ENCODE measurements at regions not wholly inside any gene's neighbourhood (a gene's known extent, or its start where the extent isn't known, plus 50 kb on each side); places are given as distances from the start of the nearest gene placed in this dataset.
"Not testable (repeated sequence)": the region's sequence is repeated elsewhere in the genome, so short reads cannot be mapped to it uniquely, and the experiment has no call there.

- H3K27me3 Mint-ChIP-seq, H3K36me3 Mint-ChIP-seq, H3K27ac Mint-ChIP-seq, H3K4me3 Mint-ChIP-seq, H3K9me3 Mint-ChIP-seq, ATAC-seq, H3K4me1 Mint-ChIP-seq: not testable (repeated sequence)
These were observed 374.9 kb downstream of the BCL2L11 start for GRCh38 chr2:111495636-111496035.

DNA sequence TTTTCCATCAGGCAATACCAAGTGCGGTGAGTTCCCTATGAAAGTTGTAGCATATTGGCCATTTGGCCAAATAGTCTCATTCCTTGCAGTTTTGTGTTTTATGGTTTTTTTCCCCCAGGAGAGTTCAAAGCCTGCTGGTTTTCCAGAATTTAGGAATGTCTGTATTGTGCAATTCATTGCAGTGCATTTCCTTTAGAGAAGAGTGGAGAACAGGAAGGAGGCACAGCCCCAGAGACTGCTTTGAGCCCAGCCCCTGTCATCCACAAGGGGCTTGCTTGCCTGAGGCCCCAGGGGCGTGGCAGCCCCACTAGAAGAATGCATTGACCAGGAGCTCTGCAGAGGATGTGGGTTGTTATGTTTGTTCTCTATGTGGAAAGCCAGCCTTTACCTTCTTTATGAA lies 375.5 kb downstream of the BCL2L11 start:
- not testable (repeated sequence) for H3K27ac Mint-ChIP-seq, H3K4me1 Mint-ChIP-seq, H3K9me3 Mint-ChIP-seq, H3K27me3 Mint-ChIP-seq, H3K36me3 Mint-ChIP-seq, ATAC-seq, H3K4me3 Mint-ChIP-seq

DNA sequence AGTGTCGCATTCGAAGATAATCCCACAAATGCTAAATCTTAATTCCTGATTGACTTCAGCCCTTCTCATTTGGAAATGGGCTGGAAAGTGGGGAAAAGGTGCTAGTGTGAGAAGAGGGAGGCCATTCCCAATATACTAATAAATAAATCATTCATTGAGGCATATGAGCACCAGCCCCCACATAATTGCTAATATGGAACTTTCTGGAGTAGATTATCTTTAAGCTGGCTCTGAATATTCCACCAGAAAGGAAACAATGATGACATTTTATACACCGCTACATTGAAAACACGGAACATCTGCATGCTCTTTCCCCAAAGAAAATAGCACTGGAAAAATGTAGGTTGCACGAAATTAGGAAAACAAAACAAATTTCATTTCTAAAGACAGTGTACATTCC lies 376.1 kb downstream of the BCL2L11 start:
- not testable (repeated sequence) for ATAC-seq, H3K4me3 Mint-ChIP-seq, H3K36me3 Mint-ChIP-seq, H3K9me3 Mint-ChIP-seq, H3K27me3 Mint-ChIP-seq, H3K27ac Mint-ChIP-seq, H3K4me1 Mint-ChIP-seq

DNA sequence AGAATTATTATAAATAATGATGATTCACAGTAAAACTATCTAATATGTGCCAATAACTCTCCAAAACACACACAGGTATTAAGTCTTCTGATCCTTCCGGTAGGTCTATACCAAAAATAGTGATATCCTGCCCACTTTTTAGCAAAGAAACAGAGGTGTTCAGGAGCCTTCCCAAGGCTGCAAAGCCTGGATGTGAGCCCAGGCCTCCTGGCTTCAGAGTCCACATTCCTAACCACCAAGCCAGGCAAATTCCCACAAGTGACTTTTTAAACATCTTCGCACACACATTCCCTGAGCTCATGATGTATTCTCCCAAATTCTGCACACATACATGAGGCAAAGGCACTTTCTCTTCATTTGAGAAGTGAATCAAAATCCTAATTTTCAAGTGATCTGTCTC lies 376.6 kb downstream of the BCL2L11 start:
- H3K27me3 Mint-ChIP-seq, H3K4me1 Mint-ChIP-seq, H3K9me3 Mint-ChIP-seq, H3K4me3 Mint-ChIP-seq, H3K36me3 Mint-ChIP-seq, H3K27ac Mint-ChIP-seq, ATAC-seq: not testable (repeated sequence)

DNA sequence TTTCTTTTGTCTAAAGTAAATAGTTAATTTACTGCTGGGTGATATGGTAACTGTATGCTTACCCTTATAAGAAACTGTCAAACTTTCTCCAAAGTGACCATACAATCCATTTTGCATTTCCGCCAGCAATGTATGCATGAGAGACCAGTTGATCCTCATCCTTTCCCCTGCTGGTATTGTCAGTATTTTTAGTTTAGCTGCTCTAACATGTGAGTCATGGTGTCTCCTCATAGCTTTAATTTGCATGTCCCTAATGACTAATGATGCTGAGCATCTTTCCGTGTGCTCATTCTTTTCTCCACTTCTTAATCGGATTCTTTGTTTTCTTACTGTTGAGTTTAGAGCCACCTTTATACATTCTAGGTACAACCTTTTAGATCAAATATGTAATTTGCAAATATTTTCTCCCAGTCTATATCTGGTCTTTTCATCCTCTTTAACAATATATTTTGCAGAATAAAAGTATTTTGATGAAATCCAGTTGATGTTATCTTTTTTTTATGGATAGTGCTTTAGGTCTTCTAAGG lies 379.9 kb downstream of the BCL2L11 start:
- H3K9me3 Mint-ChIP-seq, H3K4me1 Mint-ChIP-seq, H3K4me3 Mint-ChIP-seq, H3K27ac Mint-ChIP-seq, H3K36me3 Mint-ChIP-seq, H3K27me3 Mint-ChIP-seq: not testable (repeated sequence)
- peak; percentile 69 for ATAC-seq

DNA sequence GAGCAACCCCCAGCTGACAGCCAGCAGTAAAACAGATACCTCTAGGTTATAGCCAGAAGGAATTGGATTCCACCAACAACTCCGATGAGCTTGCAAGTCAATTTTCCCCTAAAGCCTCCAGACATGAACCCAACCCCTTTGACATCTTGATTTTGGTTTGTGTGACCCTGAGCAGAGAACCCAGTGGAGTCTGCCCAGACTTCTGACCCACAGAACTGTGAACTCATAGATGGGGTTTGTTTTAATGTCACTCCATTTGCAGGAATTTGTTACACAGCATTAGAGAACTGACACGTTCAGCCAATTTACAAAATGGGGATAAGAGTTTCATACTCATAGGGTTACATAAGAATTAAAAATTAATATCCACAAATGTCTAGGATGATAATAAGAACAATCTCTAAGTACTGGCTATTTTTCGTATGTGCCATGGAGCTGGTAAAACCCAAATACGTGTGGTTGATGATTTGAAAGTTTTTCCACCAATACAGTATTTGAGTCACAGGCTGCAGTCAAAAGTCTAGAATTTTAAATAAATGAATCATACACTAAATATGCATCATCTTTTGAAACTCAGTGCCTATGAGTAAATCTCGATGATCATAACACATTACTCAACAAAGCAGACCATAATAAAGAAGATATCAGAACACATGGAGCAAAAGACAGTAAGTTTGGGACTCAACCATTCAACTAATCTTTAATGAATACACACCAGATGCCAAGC lies 380.0 kb downstream of the ANAPC1 start:
- not testable (repeated sequence) for H3K27me3 Mint-ChIP-seq, H3K4me1 Mint-ChIP-seq, H3K4me3 Mint-ChIP-seq, ATAC-seq, H3K36me3 Mint-ChIP-seq, H3K9me3 Mint-ChIP-seq, H3K27ac Mint-ChIP-seq

- H3K27ac Mint-ChIP-seq, H3K4me3 Mint-ChIP-seq, H3K27me3 Mint-ChIP-seq, H3K4me1 Mint-ChIP-seq, H3K36me3 Mint-ChIP-seq, H3K9me3 Mint-ChIP-seq, ATAC-seq: not testable (repeated sequence)
These were observed 379.4 kb downstream of the ANAPC1 start for GRCh38 chr2:111504571-111504942.

DNA sequence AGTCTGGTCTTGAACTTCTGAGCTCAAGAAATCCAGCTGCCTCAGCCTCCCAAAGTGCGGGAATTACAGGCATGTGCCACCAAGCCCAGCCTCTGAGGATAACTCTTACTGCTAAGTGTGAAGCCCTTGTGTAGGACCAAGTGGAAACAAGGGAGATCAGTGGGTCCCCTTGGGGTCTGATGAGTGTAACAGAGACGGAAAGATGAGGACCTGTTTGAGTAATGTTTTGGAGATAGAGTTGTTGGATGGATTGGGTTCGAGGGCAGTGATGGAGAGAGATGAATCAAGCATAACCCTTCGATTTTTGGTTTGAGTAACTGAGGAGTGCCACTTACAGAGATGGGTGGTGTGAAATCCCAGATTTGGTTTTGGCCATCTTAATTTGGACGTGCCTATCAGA lies 378.7 kb downstream of the ANAPC1 start:
- not testable (repeated sequence) for H3K4me1 Mint-ChIP-seq, H3K4me3 Mint-ChIP-seq, H3K27ac Mint-ChIP-seq, ATAC-seq, H3K9me3 Mint-ChIP-seq, H3K27me3 Mint-ChIP-seq, H3K36me3 Mint-ChIP-seq

DNA sequence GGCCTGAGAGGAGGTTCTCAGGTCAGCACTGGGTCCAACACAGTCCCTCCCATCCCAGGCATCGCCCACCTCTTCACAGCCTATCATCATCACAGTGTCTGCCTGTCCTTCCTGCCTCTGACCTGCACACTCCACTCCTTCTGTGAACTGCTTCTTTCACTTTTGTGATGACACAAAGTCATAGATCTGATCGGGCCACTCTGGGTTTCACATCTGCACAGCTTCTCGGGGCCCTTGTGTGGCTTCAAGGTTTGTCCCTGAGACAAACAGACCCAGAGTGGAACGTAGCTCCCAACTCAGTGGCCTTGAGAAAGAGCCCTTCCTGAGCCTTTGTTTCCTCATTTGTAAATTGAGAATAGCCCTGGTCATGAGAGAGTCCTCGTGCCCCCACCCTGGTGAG lies 377.1 kb downstream of the ANAPC1 start:
- peak overlapping the region; percentile 40 for H3K27ac Mint-ChIP-seq
- H3K9me3 Mint-ChIP-seq, H3K4me3 Mint-ChIP-seq, H3K4me1 Mint-ChIP-seq, H3K27me3 Mint-ChIP-seq, H3K36me3 Mint-ChIP-seq: not testable (repeated sequence)
- peak; percentile 89 for ATAC-seq

DNA sequence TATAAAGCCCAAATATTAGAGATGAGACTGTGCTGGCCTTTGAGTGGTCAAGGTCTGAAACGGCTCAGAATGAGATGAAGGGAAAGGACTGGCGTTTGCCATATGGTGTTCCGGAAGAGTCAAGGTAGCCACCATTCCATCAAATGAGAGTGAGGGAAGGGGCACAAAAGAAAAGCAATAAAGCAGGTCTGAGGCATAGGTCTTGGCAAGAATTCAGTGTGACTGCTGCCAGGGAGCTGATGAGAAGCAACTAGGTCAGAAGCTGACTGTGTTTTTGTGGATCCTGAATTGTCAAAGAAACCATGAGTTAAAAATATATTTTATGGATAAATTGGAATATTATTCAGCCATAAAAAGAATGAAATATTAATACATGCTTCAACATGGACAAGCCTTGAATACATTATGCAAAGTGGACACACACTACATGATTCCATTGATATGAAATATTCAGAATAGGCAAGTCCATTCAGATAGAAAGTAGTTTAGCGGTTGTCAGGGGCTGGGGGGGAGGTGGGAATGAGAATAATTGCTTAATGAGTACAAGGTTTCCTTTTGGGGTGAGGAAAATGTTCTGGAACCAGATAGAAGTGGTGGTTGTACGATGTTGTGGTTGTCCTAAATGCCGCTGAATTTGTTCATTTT lies 374.6 kb downstream of the ANAPC1 start:
- ATAC-seq, result not testable (repeated sequence)

DNA sequence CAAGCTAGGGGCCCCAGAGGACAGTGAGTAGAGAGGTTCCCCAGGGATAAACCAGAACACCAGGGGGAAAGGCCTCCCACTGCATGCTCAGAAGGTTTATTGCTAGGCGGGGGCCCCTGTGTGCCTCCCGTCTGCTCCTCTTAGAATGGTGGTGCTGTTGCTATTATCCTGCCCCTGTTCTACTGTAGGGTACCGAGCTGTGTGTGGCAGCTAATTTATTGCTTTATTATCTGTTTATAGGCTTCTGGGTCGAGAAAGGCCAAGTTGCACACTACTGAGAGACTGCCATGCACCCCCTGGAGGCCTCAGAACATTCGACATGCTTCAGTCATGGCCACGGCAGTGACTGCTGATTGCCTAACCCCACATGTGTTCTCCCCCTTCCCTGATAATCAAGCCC lies 373.6 kb downstream of the ANAPC1 start:
- H3K36me3 Mint-ChIP-seq, ATAC-seq, H3K27me3 Mint-ChIP-seq, H3K9me3 Mint-ChIP-seq, H3K4me1 Mint-ChIP-seq, H3K27ac Mint-ChIP-seq, H3K4me3 Mint-ChIP-seq: not testable (repeated sequence)

More for the DNA sequence above, 374.6 kb downstream of the ANAPC1 start:
- not testable (repeated sequence) for H3K36me3 Mint-ChIP-seq, H3K27ac Mint-ChIP-seq, H3K27me3 Mint-ChIP-seq, H3K4me1 Mint-ChIP-seq, H3K4me3 Mint-ChIP-seq, H3K9me3 Mint-ChIP-seq

DNA sequence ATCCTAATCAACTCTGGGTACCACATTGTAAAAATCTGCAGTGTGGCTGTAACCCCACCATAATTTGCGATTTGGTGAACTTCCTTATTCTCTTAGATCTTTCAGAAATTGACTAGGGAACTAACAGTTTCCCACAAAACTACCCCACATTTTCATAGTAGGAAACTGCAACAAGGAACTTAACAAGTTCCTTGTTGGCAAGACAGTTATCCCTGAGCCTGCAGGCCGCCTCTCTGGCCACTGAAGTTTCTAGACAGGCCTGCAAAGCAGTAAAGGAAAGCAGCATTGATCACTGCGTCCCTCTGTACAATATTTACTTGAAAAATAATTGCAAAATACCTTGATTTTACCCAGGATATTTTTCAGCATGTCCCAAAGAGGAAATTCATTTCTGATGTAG lies 372.9 kb downstream of the ANAPC1 start:
- H3K27ac Mint-ChIP-seq, H3K4me3 Mint-ChIP-seq, H3K9me3 Mint-ChIP-seq, H3K4me1 Mint-ChIP-seq, H3K27me3 Mint-ChIP-seq, H3K36me3 Mint-ChIP-seq, ATAC-seq: not testable (repeated sequence)

- not testable (repeated sequence) for H3K9me3 Mint-ChIP-seq, H3K36me3 Mint-ChIP-seq, H3K27me3 Mint-ChIP-seq, H3K4me3 Mint-ChIP-seq, H3K4me1 Mint-ChIP-seq, ATAC-seq, H3K27ac Mint-ChIP-seq
These were observed 371.6 kb downstream of the ANAPC1 start for GRCh38 chr2:111512378-111512777.

- not testable (repeated sequence) for H3K27me3 Mint-ChIP-seq, H3K27ac Mint-ChIP-seq, H3K36me3 Mint-ChIP-seq, H3K9me3 Mint-ChIP-seq, ATAC-seq, H3K4me3 Mint-ChIP-seq, H3K4me1 Mint-ChIP-seq
These were observed 369.9 kb downstream of the ANAPC1 start for GRCh38 chr2:111514138-111514537.

DNA sequence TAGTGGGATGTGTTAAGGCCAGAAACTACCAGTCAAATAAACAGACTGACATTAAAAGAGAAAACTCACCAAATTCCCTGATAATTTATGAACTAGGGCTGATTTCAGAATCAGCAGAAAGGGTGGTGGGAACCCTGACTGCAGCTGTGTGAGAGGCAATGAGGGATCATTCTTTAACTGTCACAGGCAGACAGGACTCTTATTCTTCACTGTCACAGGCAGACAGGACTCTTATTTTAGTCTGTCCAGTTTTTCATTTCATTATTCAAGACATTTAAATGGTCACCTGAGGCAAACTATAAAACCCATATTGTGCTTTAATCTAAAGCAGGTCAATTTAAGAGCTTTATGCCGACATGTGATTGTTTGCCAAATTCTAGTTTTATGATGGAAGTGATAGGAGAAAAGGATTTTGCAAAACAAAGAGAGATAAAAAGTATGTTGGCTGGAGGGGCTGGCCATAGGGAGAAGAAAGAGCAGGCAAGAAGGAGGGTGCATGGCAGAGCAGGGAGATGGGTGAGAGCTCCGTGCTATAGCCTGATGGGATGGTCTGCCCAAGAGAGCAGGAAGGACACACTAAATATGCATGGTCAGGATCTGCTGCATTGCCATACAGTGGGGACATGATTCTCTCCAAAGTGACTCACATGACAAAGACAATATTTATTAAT lies 366.8 kb downstream of the ANAPC1 start:
- not testable (repeated sequence) for H3K4me1 Mint-ChIP-seq, H3K4me3 Mint-ChIP-seq

GRCh38 chr2:111517721-111518053 lies 366.3 kb downstream of the ANAPC1 start:
- H3K9me3 Mint-ChIP-seq, ATAC-seq, H3K36me3 Mint-ChIP-seq, H3K27me3 Mint-ChIP-seq, H3K27ac Mint-ChIP-seq, H3K4me3 Mint-ChIP-seq, H3K4me1 Mint-ChIP-seq: not testable (repeated sequence)

More for the DNA sequence above, 366.8 kb downstream of the ANAPC1 start:
- H3K9me3 Mint-ChIP-seq, H3K36me3 Mint-ChIP-seq, H3K27ac Mint-ChIP-seq, H3K27me3 Mint-ChIP-seq, ATAC-seq: not testable (repeated sequence)
